Vagina (tissue), 2 donors: ENCODE measurements at regions not wholly inside any gene's neighbourhood (a gene's known extent, or its start where the extent isn't known, plus 50 kb on each side); places are given as distances from the start of the nearest gene placed in this dataset.

Experiments used
- DNase-seq, 2 donors: peaks; one replicate each; pipeline ENCODE4 v3.0.0-alpha.2; 2017; ENCODE audit errors: extremely low spot score in 2 of 2
- H3K27ac ChIP-seq: fragments of 200-600 bp; sonication (generic); one replicate; pipeline ENCODE4 v1.5.1; 2019
- H3K27me3 ChIP-seq: fragments of 200-600 bp; sonication (generic); one replicate; pipeline ENCODE4 v1.5.1; 2019
- H3K36me3 ChIP-seq, 2 donors: fragments of 200-600 bp; sonication (generic); one replicate each; pipeline ENCODE4 v1.5.1; 2017 to 2019
- H3K4me1 ChIP-seq: fragments of 200-600 bp; sonication (generic); one replicate; pipeline ENCODE4 v1.5.1; 2019
- H3K4me3 ChIP-seq, 2 donors: fragments of 200-600 bp; sonication (generic); 1 replicate in 1 of 2; 2 replicates in 1 of 2; pipeline ENCODE4 v1.5.1; 2016 to 2019
- H3K9me3 ChIP-seq: fragments of 200-600 bp; sonication (generic); one replicate; pipeline ENCODE4 v1.5.1; 2019
- POLR2A ChIP-seq, 2 donors: fragments of 450-650 bp; IDR thresholded peaks; one replicate each; pipeline ENCODE4 v1.6.1; 2017; ENCODE audit warnings: antibody characterized with exemption in 2 of 2, mild to moderate bottlenecking in 2 of 2, moderate library complexity in 2 of 2
- POLR2AphosphoS5 ChIP-seq, 2 donors: sonication (generic); formaldehyde crosslinking; IDR thresholded peaks; one replicate each; pipeline ENCODE4 v1.9.0; 2017; ENCODE audit warnings: antibody characterized with exemption in 2 of 2, mild to moderate bottlenecking in 2 of 2, low read depth in 1 of 2; ENCODE audit not compliant: insufficient read depth in 1 of 2
- intact Hi-C: fragments of 100-400 bp; cut with DNase I; formaldehyde crosslinking; loops from one replicate; pipeline ENCODE4 v1.15.1; 2023
- TF ChIP-seq, protein P1 (sequence below), 3 experiments: fragments of 450-650 bp in 2 of 3; fragments of 200-600 bp in 1 of 3; sonication (generic) in 1 of 3; IDR thresholded peaks; one replicate each; pipeline ENCODE4 v1.5.1; 2017 to 2019; ENCODE audit warnings: antibody characterized with exemption in 3 of 3, mild to moderate bottlenecking in 2 of 3, moderate library complexity in 2 of 3

- DNase-seq, result no peak
- H3K4me3 ChIP-seq, result no peak overlapping the region
- peak overlapping the region; percentile 44 for H3K27ac ChIP-seq
- intact Hi-C loops, result no loop called here
- TF ChIP-seq, protein P1, sequence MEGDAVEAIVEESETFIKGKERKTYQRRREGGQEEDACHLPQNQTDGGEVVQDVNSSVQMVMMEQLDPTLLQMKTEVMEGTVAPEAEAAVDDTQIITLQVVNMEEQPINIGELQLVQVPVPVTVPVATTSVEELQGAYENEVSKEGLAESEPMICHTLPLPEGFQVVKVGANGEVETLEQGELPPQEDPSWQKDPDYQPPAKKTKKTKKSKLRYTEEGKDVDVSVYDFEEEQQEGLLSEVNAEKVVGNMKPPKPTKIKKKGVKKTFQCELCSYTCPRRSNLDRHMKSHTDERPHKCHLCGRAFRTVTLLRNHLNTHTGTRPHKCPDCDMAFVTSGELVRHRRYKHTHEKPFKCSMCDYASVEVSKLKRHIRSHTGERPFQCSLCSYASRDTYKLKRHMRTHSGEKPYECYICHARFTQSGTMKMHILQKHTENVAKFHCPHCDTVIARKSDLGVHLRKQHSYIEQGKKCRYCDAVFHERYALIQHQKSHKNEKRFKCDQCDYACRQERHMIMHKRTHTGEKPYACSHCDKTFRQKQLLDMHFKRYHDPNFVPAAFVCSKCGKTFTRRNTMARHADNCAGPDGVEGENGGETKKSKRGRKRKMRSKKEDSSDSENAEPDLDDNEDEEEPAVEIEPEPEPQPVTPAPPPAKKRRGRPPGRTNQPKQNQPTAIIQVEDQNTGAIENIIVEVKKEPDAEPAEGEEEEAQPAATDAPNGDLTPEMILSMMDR (IDR thresholded peaks at IDR 0.05), result no peak
- no peak for TF ChIP-seq POLR2A (IDR thresholded peaks at IDR 0.05)
- TF ChIP-seq POLR2AphosphoS5 (IDR thresholded peaks at IDR 0.05; ENCODE audit: insufficient read depth in 1 of 2, low read depth in 1 of 2), result no peak
- H3K27me3 ChIP-seq, result no peaks in the 10 kb centered on the region
- no peaks in the 10 kb centered on the region for H3K4me1 ChIP-seq
- H3K36me3 ChIP-seq, result no peaks in the 10 kb centered on the region
- H3K9me3 ChIP-seq, result no peaks in the 10 kb centered on the region
Measured at GRCh38 chr20:23186808-23187207, 100.7 kb upstream of the CD93 start.

DNA sequence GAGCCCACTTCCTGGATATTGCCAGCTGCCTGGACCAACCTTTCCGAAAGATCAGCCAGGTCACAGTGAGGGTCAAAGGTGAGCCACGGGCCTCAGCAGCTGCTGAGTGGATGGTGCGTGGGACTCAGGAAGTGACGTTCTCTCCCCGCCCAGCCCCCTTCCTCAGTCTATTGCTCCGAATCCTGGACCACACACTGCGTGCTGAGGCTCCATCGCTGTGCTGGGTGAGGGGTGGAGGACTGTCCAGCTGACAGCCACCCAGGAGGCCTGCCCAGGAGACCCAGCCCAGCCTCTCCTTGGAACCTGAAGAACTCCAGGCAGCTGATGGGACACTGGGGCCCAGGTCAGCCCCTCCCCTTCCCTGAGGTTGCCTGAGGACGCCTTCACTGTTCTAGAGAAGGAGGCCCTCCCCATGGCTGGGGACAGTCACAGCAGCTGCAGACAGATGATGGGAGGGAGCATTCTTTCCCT lies 94.4 kb upstream of the CD93 start:
- no peak for TF ChIP-seq POLR2AphosphoS5 (IDR thresholded peaks at IDR 0.05; ENCODE audit: insufficient read depth in 1 of 2, low read depth in 1 of 2)
- TF ChIP-seq, protein P1 (IDR thresholded peaks at IDR 0.05), result no peak
- TF ChIP-seq POLR2A (IDR thresholded peaks at IDR 0.05), result no peak
- H3K4me1 ChIP-seq, result no peaks in the 10 kb centered on the region
- H3K36me3 ChIP-seq, result no peaks in the 10 kb centered on the region
- H3K9me3 ChIP-seq, result no peaks in the 10 kb centered on the region
- no peaks in the 10 kb centered on the region for H3K27me3 ChIP-seq
- no peak overlapping the region for H3K4me3 ChIP-seq
- H3K27ac ChIP-seq, result no peak overlapping the region
- intact Hi-C loops, result no loop called here
- no peak for DNase-seq

- H3K4me1 ChIP-seq, result no peaks in the 10 kb centered on the region
- H3K36me3 ChIP-seq, result no peaks in the 10 kb centered on the region
- no peaks in the 10 kb centered on the region for H3K9me3 ChIP-seq
- no peak overlapping the region for H3K27ac ChIP-seq
- no peak for DNase-seq
- no peaks in the 10 kb centered on the region for H3K27me3 ChIP-seq
- H3K4me3 ChIP-seq, result no peak overlapping the region
- intact Hi-C loops, result no loop called here
- TF ChIP-seq POLR2AphosphoS5 (IDR thresholded peaks at IDR 0.05; ENCODE audit: insufficient read depth in 1 of 2, low read depth in 1 of 2), result no peak
- TF ChIP-seq, protein P1 (IDR thresholded peaks at IDR 0.05), result no peak
- TF ChIP-seq POLR2A (IDR thresholded peaks at IDR 0.05), result no peak
Measured at GRCh38 chr20:23179766-23180403, 93.8 kb upstream of the CD93 start.

DNA sequence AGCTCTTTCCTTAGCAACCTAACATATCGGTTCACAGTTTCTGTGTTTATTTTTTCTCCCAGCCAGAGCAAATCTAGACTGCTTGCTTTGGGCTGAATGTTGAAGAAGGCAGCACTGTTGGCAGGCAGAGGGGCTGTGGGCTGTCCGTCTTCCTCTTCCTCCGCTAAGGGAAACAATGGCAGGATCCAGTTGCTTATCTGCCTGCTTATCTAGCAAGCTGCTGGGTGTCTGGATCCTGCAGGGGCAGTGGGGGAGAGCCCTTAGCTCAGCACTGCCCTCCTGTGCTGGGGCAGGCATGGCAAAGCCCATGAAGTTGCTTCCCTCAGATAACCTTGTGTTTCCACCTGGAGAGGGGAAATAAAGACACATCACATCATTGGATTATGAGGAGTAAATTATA lies 92.7 kb upstream of the CD93 start:
- TF ChIP-seq POLR2A (IDR thresholded peaks at IDR 0.05) (no peak), POLR2AphosphoS5 (IDR thresholded peaks at IDR 0.05; ENCODE audit: insufficient read depth in 1 of 2, low read depth in 1 of 2) (no peak)
- TF ChIP-seq, protein P1 (IDR thresholded peaks at IDR 0.05), result no peak
- intact Hi-C loops, result no loop called here

GRCh38 chr20:23174821-23175220 lies 88.7 kb upstream of the CD93 start:
- no peak overlapping the region for H3K4me3 ChIP-seq
- intact Hi-C loops, result no loop called here
- no peaks in the 10 kb centered on the region for H3K9me3 ChIP-seq
- no peaks in the 10 kb centered on the region for H3K36me3 ChIP-seq
- DNase-seq, result no peak
- no peaks in the 10 kb centered on the region for H3K4me1 ChIP-seq
- TF ChIP-seq, protein P1 (IDR thresholded peaks at IDR 0.05), result no peak
- no peak overlapping the region for H3K27ac ChIP-seq
- H3K27me3 ChIP-seq, result no peaks in the 10 kb centered on the region

More for the DNA sequence above, 92.7 kb upstream of the CD93 start:
- no peaks in the 10 kb centered on the region for H3K9me3 ChIP-seq
- H3K27ac ChIP-seq, result no peak overlapping the region
- peak in 1 of 2 donors; percentile 56 for DNase-seq
- H3K27me3 ChIP-seq, result no peaks in the 10 kb centered on the region
- H3K4me3 ChIP-seq, result no peak overlapping the region
- no peaks in the 10 kb centered on the region for H3K4me1 ChIP-seq
- no peaks in the 10 kb centered on the region for H3K36me3 ChIP-seq
